Tibial nerve (tissue), 4 donors: ENCODE measurements at regions not wholly inside any gene's neighbourhood (a gene's known extent, or its start where the extent isn't known, plus 50 kb on each side); places are given as distances from the start of the nearest gene placed in this dataset.

Experiments used
- DNase-seq, 2 donors: peaks; one replicate each; pipeline ENCODE4 v3.0.0-alpha.2; 2019; ENCODE audit warnings: low spot score in 2 of 2
- H3K27ac ChIP-seq, 4 donors: fragments of 200-600 bp; sonication (generic) in 3 of 4; one replicate each; pipeline ENCODE4 v1.5.1; 2017 to 2019; ENCODE audit warnings: mild to moderate bottlenecking in 1 of 4
- H3K27me3 ChIP-seq, 2 donors: fragments of 200-600 bp; sonication (generic) in 1 of 2; one replicate each; pipeline versions ENCODE4 v1.5.1 to v1.6.0; 2017 to 2019
- H3K36me3 ChIP-seq, 3 donors: fragments of 200-600 bp; sonication (generic); one replicate each; pipeline ENCODE4 v1.5.1; 2018 to 2019
- H3K4me1 ChIP-seq, 4 donors: fragments of 200-600 bp; sonication (generic) in 3 of 4; one replicate each; pipeline ENCODE4 v1.5.1; 2017 to 2019
- H3K4me3 ChIP-seq, 4 donors: fragments of 200-600 bp; sonication (generic) in 3 of 4; one replicate each; pipeline ENCODE4 v1.5.1; 2017 to 2019; ENCODE audit warnings: mild to moderate bottlenecking in 1 of 4, moderate library complexity in 1 of 4
- H3K9me3 ChIP-seq, 4 donors: fragments of 200-600 bp; sonication (generic) in 3 of 4; one replicate each; pipeline ENCODE4 v1.5.1; 2017 to 2019
- CTCF ChIP-seq, 5 experiments: fragments of 200-600 bp in 3 of 5; fragments of 450-650 bp in 2 of 5; sonication (generic) in 3 of 5; IDR thresholded peaks; one replicate each; pipeline ENCODE4 v1.5.1; 2016 to 2019; ENCODE audit warnings: antibody characterized with exemption in 5 of 5, mild to moderate bottlenecking in 3 of 5, moderate library complexity in 2 of 5
- EP300 ChIP-seq, 2 donors: sonication (generic); formaldehyde crosslinking; IDR thresholded peaks; one replicate each; pipeline ENCODE4 v1.6.1; 2017; ENCODE audit warnings: antibody characterized with exemption in 2 of 2, mild to moderate bottlenecking in 1 of 2
- POLR2A ChIP-seq, 2 donors: fragments of 450-650 bp; IDR thresholded peaks; one replicate each; pipeline ENCODE4 v1.6.1; 2017; ENCODE audit warnings: antibody characterized with exemption in 2 of 2, mild to moderate bottlenecking in 2 of 2, moderate library complexity in 2 of 2
- WGBS, 2 donors: methylation state at CpG; one replicate each; pipeline ENCODE4 v1.1.5; 2018; 5-methylcytosine and 5-hydroxymethylcytosine counted together

GRCh38 chr18:72672364-72673184 is 128.4 kb upstream of the CBLN2 start:
- 68 to 73% methylated on average over 11 of the region's 11 CpGs for WGBS, 2 donors
- Histone ChIP-seq H3K9me3 (no peaks in the 10 kb centered on the region), H3K36me3 (no peaks in the 10 kb centered on the region), H3K4me1 (no peaks in the 10 kb centered on the region), H3K27me3 (no peaks in the 10 kb centered on the region), H3K27ac (no peak overlapping the region), H3K4me3 (no peak overlapping the region)
- DNase-seq: no peak
- peak in 3 of 5 experiments; percentile 45 to 66 (median 49) for TF ChIP-seq CTCF (IDR thresholded peaks at IDR 0.05)
- TF ChIP-seq EP300 (IDR thresholded peaks at IDR 0.05): no peak

- WGBS, 2 donors: 88% methylated on average over 2 of the region's 6 CpGs; no CpG with 5 or more reads in 1 of the 2 donors
- DNase-seq: no peak
- no peak for TF ChIP-seq CTCF (IDR thresholded peaks at IDR 0.05)
- TF ChIP-seq POLR2A (IDR thresholded peaks at IDR 0.05): no peak
- TF ChIP-seq EP300 (IDR thresholded peaks at IDR 0.05): no peak
These were observed 123.8 kb upstream of the CBLN2 start for GRCh38 chr18:72667932-72668331.

GRCh38 chr18:72652990-72653593 is 109.0 kb upstream of the CBLN2 start:
- TF ChIP-seq CTCF (IDR thresholded peaks at IDR 0.05) (no peak), POLR2A (IDR thresholded peaks at IDR 0.05) (no peak), EP300 (IDR thresholded peaks at IDR 0.05) (no peak)
- Histone ChIP-seq H3K4me1 (no peaks in the 10 kb centered on the region), H3K4me3 (no peak overlapping the region), H3K9me3 (no peaks in the 10 kb centered on the region), H3K36me3 (no peaks in the 10 kb centered on the region), H3K27me3 (no peaks in the 10 kb centered on the region), H3K27ac (no peak overlapping the region)
- peak in 1 of 2 donors; percentile 10 for DNase-seq
- WGBS, 2 donors: 57 to 69% methylated on average over 3 of the region's 3 CpGs

More at GRCh38 chr18:72667932-72668331, 123.8 kb upstream of the CBLN2 start:
- Histone ChIP-seq H3K4me3 (no peak overlapping the region), H3K27me3 (no peaks in the 10 kb centered on the region), H3K27ac (no peak overlapping the region), H3K36me3 (no peaks in the 10 kb centered on the region), H3K9me3 (no peaks in the 10 kb centered on the region), H3K4me1 (no peaks in the 10 kb centered on the region)

GRCh38 chr18:72651033-72651432 is 106.9 kb upstream of the CBLN2 start:
- DNase-seq: no peak
- H3K27me3 ChIP-seq: no peaks in the 10 kb centered on the region
- H3K9me3 ChIP-seq: no peaks in the 10 kb centered on the region
- 76 to 78% methylated on average over 5 of the region's 5 CpGs for WGBS, 2 donors
- no peak for TF ChIP-seq CTCF (IDR thresholded peaks at IDR 0.05)
- no peak for TF ChIP-seq POLR2A (IDR thresholded peaks at IDR 0.05)
- TF ChIP-seq EP300 (IDR thresholded peaks at IDR 0.05): no peak
- no peak overlapping the region for H3K27ac ChIP-seq
- H3K4me1 ChIP-seq: no peaks in the 10 kb centered on the region
- H3K36me3 ChIP-seq: no peaks in the 10 kb centered on the region
- H3K4me3 ChIP-seq: no peak overlapping the region

- H3K36me3 ChIP-seq: no peaks in the 10 kb centered on the region
- H3K27ac ChIP-seq: no peak overlapping the region
- no peaks in the 10 kb centered on the region for H3K4me1 ChIP-seq
- no peak for DNase-seq
- H3K9me3 ChIP-seq: no peaks in the 10 kb centered on the region
- TF ChIP-seq EP300 (IDR thresholded peaks at IDR 0.05): no peak
- no peak for TF ChIP-seq POLR2A (IDR thresholded peaks at IDR 0.05)
- TF ChIP-seq CTCF (IDR thresholded peaks at IDR 0.05): no peak
- no peak overlapping the region for H3K4me3 ChIP-seq
- H3K27me3 ChIP-seq: no peaks in the 10 kb centered on the region
These were observed 104.4 kb upstream of the CBLN2 start for GRCh38 chr18:72648481-72648960.
